Prostate gland (tissue), 2 donors: ENCODE measurements at regions not wholly inside any gene's neighbourhood (a gene's known extent, or its start where the extent isn't known, plus 50 kb on each side); places are given as distances from the start of the nearest gene placed in this dataset.

Experiments
- CTCF ChIP-seq, 4 experiments: fragments of 200-600 bp in 2 of 4; fragments of 450-650 bp in 2 of 4; sonication (generic) in 2 of 4; IDR thresholded peaks; 1 replicate in 3 of 4; 2 replicates in 1 of 4; pipeline ENCODE4 v1.5.1; 2016 to 2019; ENCODE audit warnings: antibody characterized with exemption in 4 of 4, mild to moderate bottlenecking in 2 of 4, moderate library complexity in 2 of 4
- POLR2A ChIP-seq: fragments of 450-650 bp; IDR thresholded peaks from one replicate; pipeline ENCODE4 v1.6.1; 2016; ENCODE audit warnings: antibody characterized with exemption, mild to moderate bottlenecking

DNA sequence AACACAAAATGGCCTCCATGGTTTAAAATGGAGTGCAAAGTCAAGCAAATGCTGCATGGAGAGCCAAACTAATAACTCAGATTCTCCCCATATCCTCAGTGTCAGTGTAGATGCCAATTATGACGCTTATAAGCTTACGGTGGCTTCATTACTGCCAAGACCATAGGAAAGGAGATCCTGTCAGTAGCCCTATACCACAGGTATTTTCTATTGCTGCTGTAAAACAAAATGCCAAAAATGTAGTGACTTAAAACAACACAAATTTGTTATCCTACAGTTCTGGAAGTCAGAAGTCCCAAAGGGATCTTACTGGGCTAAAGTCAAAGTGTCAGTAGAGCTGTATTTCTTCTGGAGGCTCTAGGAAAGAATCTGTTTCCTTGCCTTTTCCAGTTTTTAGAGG is 149.8 kb upstream of the GBE1 start:
- TF ChIP-seq CTCF (IDR thresholded peaks at IDR 0.05): no peak
- no peak for TF ChIP-seq POLR2A
